Activated naive CD4-positive, alpha-beta T cell treated with Interleukin-2 at 50 U/mL for 16 hours (primary cell): ENCODE measurements at regions not wholly inside any gene's neighbourhood (a gene's known extent, or its start where the extent isn't known, plus 50 kb on each side); places are given as distances from the start of the nearest gene placed in this dataset.
A peak's percentile ranks its signal among the peaks of the same experiment; 100 is the strongest.

Experiments
- DNase-seq: peaks from one replicate; pipeline ENCODE4 v3.0.0-alpha.2; 2020

GRCh38 chr19:31223740-31224534 is 125.3 kb downstream of the TSHZ3 start:
- DNase-seq, result no peak

- peak; percentile 15 for DNase-seq
These were observed 128.7 kb downstream of the TSHZ3 start for GRCh38 chr19:31220540-31220939.

- no peak for DNase-seq
These were observed 134.2 kb downstream of the TSHZ3 start for GRCh38 chr19:31214997-31215396.

- DNase-seq, result peak; percentile 88
These were observed 135.2 kb downstream of the TSHZ3 start for GRCh38 chr19:31214086-31214485.

GRCh38 chr19:31211088-31211487 is 138.1 kb downstream of the TSHZ3 start:
- no peak for DNase-seq

GRCh38 chr19:31205887-31206518 is 143.2 kb downstream of the TSHZ3 start:
- no peak for DNase-seq

- no peak for DNase-seq
These were observed 145.1 kb downstream of the TSHZ3 start for GRCh38 chr19:31204115-31204514.

- no peak for DNase-seq
These were observed 164.0 kb downstream of the TSHZ3 start for GRCh38 chr19:31185261-31185660.

- no peak for DNase-seq
These were observed 167.7 kb downstream of the TSHZ3 start for GRCh38 chr19:31181535-31181934.

GRCh38 chr19:31180907-31181306 is 168.3 kb downstream of the TSHZ3 start:
- DNase-seq, result no peak

GRCh38 chr19:31179471-31179852 is 169.8 kb downstream of the TSHZ3 start:
- no peak for DNase-seq

GRCh38 chr19:31178833-31179470 is 170.3 kb downstream of the TSHZ3 start:
- DNase-seq, result no peak

- no peak for DNase-seq
These were observed 172.0 kb downstream of the TSHZ3 start for GRCh38 chr19:31177246-31177645.

GRCh38 chr19:31175564-31176348 is 173.5 kb downstream of the TSHZ3 start:
- DNase-seq, result no peak

GRCh38 chr19:31174948-31175347 is 174.3 kb downstream of the TSHZ3 start:
- DNase-seq, result no peak

- DNase-seq, result no peak
These were observed 175.2 kb downstream of the TSHZ3 start for GRCh38 chr19:31173991-31174390.

- no peak for DNase-seq
These were observed 177.3 kb downstream of the TSHZ3 start for GRCh38 chr19:31171936-31172335.

GRCh38 chr19:31170046-31170445 is 179.2 kb downstream of the TSHZ3 start:
- DNase-seq, result no peak

GRCh38 chr19:31168106-31168625 is 181.1 kb downstream of the TSHZ3 start:
- no peak for DNase-seq

GRCh38 chr19:31167690-31168089 is 181.5 kb downstream of the TSHZ3 start:
- no peak for DNase-seq

- no peak for DNase-seq
These were observed 183.0 kb downstream of the TSHZ3 start for GRCh38 chr19:31166206-31166605.

GRCh38 chr19:31164791-31165251 is 184.4 kb downstream of the TSHZ3 start:
- no peak for DNase-seq
